ENCODE measurements at regions not wholly inside any gene's neighbourhood (a gene's known extent, or its start where the extent isn't known, plus 50 kb on each side); places are given as distances from the start of the nearest gene placed in this dataset.
"Not testable (repeated sequence)": the region's sequence is repeated elsewhere in the genome, so short reads cannot be mapped to it uniquely, and the experiment has no call there.

GRCh38 chr14:49961270-49962222, 68.7 kb downstream of the ARF6 start:
- ATAC-seq (ENCODE audit: low read depth) (no peak), DNase-seq (no peak)
- no peaks in the 10 kb centered on the region for H3K27me3 Mint-ChIP-seq
- no peak overlapping the region for H3K27ac Mint-ChIP-seq
- peaks cover 26% of the 10 kb centered on the region for H3K4me1 Mint-ChIP-seq
- POLR2A ChIA-PET: interaction anchor here (0.7 kb wide), 1 partner anchor 9 kb away, joined by 3 read pairs; no protein-coding TSS in a partner anchor
- no peak overlapping the region for H3K4me3 Mint-ChIP-seq
- peaks cover 4% of the 10 kb centered on the region for H3K36me3 Mint-ChIP-seq
- H3K9me3 Mint-ChIP-seq: no peaks in the 10 kb centered on the region

GRCh38 chr14:49962621-49963020, 69.7 kb downstream of the ARF6 start:
- peaks cover 26% of the 10 kb centered on the region for H3K4me1 Mint-ChIP-seq
- no peaks in the 10 kb centered on the region for H3K27me3 Mint-ChIP-seq
- DNase-seq: no peak
- no peak for ATAC-seq (ENCODE audit: low read depth)
- POLR2A ChIA-PET: interaction anchor here (0.7 to 1.2 kb wide), 3 partner anchors 59 to 100 kb away, joined by 3 to 5 read pairs (median 3); no protein-coding TSS in a partner anchor
- no peak overlapping the region for H3K4me3 Mint-ChIP-seq
- H3K9me3 Mint-ChIP-seq: peaks cover 1% of the 10 kb centered on the region
- no peak overlapping the region for H3K27ac Mint-ChIP-seq
- peaks cover 5% of the 10 kb centered on the region for H3K36me3 Mint-ChIP-seq

- H3K36me3 Mint-ChIP-seq; POLR2A ChIA-PET; ATAC-seq (ENCODE audit: low read depth); H3K27ac Mint-ChIP-seq; H3K4me3 Mint-ChIP-seq; DNase-seq; H3K9me3 Mint-ChIP-seq; H3K27me3 Mint-ChIP-seq: not testable (repeated sequence)
- peaks cover 26% of the 10 kb centered on the region for H3K4me1 Mint-ChIP-seq
These were observed 72.3 kb downstream of the ARF6 start for GRCh38 chr14:49965068-49965651.

- Mint-ChIP-seq H3K9me3 (peaks cover 3% of the 10 kb centered on the region), H3K36me3 (peaks cover 5% of the 10 kb centered on the region), H3K4me1 (peaks cover 32% of the 10 kb centered on the region), H3K27me3 (no peaks in the 10 kb centered on the region), H3K4me3 (no peak overlapping the region), H3K27ac (no peak overlapping the region)
- DNase-seq: no peak
- ATAC-seq (ENCODE audit: low read depth): no peak
- POLR2A ChIA-PET: no interaction called here
These were observed 73.5 kb downstream of the ARF6 start for GRCh38 chr14:49966304-49966809.

GRCh38 chr14:49966971-49967630, 74.2 kb downstream of the ARF6 start:
- POLR2A ChIA-PET: no interaction called here
- H3K4me3 Mint-ChIP-seq: no peak overlapping the region
- no peak for ATAC-seq (ENCODE audit: low read depth)
- peaks cover 3% of the 10 kb centered on the region for H3K9me3 Mint-ChIP-seq
- DNase-seq: no peak
- H3K36me3 Mint-ChIP-seq: peaks cover 5% of the 10 kb centered on the region
- no peak overlapping the region for H3K27ac Mint-ChIP-seq
- H3K27me3 Mint-ChIP-seq: no peaks in the 10 kb centered on the region
- H3K4me1 Mint-ChIP-seq: peaks cover 34% of the 10 kb centered on the region

- POLR2A ChIA-PET: interaction anchor here (0.7 to 9.8 kb wide), 23 partner anchors 9 to 135 kb away, joined by 3 to 310 read pairs (median 17); partner anchors contain the start of gene ARF6
- Mint-ChIP-seq H3K9me3 (peaks cover 3% of the 10 kb centered on the region), H3K4me3 (peak overlapping the region; percentile 91), H3K27ac (peak overlapping the region; percentile 99), H3K27me3 (no peaks in the 10 kb centered on the region), H3K36me3 (peaks cover 5% of the 10 kb centered on the region), H3K4me1 (peaks cover 46% of the 10 kb centered on the region)
- ATAC-seq (ENCODE audit: low read depth): no peak
- no peak for DNase-seq
These were observed 77.1 kb downstream of the ARF6 start for GRCh38 chr14:49969961-49970360.

- Mint-ChIP-seq H3K4me1 (peaks cover 47% of the 10 kb centered on the region), H3K27me3 (no peaks in the 10 kb centered on the region), H3K9me3 (peaks cover 3% of the 10 kb centered on the region), H3K27ac (peak overlapping the region; percentile 99), H3K4me3 (peak overlapping the region; percentile 91), H3K36me3 (peaks cover 5% of the 10 kb centered on the region)
- ATAC-seq (ENCODE audit: low read depth) (peak; percentile 20), DNase-seq (no peak)
- POLR2A ChIA-PET: interaction anchor here (0.7 to 9.8 kb wide), 32 partner anchors 9 to 134 kb away, joined by 3 to 310 read pairs (median 9); partner anchors contain the start of gene ARF6
These were observed 77.7 kb downstream of the ARF6 start for GRCh38 chr14:49970474-49971147.

- Mint-ChIP-seq H3K4me1 (peaks cover 50% of the 10 kb centered on the region), H3K36me3 (peaks cover 5% of the 10 kb centered on the region), H3K27ac (peak overlapping the region; percentile 99), H3K9me3 (peaks cover 3% of the 10 kb centered on the region), H3K27me3 (no peaks in the 10 kb centered on the region), H3K4me3 (peak overlapping the region; percentile 91)
- DNase-seq: peak; percentile 73
- peak; percentile 80 for ATAC-seq (ENCODE audit: low read depth)
- POLR2A ChIA-PET: interaction anchor here (0.6 to 9.8 kb wide), 34 partner anchors 10 to 133 kb away, joined by 3 to 310 read pairs (median 7); partner anchors contain the start of gene ARF6
These were observed 78.6 kb downstream of the ARF6 start for GRCh38 chr14:49971156-49972130.

GRCh38 chr14:49972131-49972671, 79.3 kb downstream of the ARF6 start:
- H3K9me3 Mint-ChIP-seq: peaks cover 2% of the 10 kb centered on the region
- DNase-seq (no peak), ATAC-seq (ENCODE audit: low read depth) (no peak)
- H3K36me3 Mint-ChIP-seq: peaks cover 7% of the 10 kb centered on the region
- POLR2A ChIA-PET: interaction anchor here (0.8 to 9.8 kb wide), 29 partner anchors 19 to 132 kb away, joined by 3 to 310 read pairs (median 10); partner anchors contain the start of gene ARF6
- H3K27me3 Mint-ChIP-seq: no peaks in the 10 kb centered on the region
- H3K27ac Mint-ChIP-seq: peak overlapping the region; percentile 99
- peaks cover 56% of the 10 kb centered on the region for H3K4me1 Mint-ChIP-seq
- peak overlapping the region; percentile 91 for H3K4me3 Mint-ChIP-seq

GRCh38 chr14:49972823-49973222, 79.9 kb downstream of the ARF6 start:
- POLR2A ChIA-PET: interaction anchor here (0.8 to 9.8 kb wide), 21 partner anchors 18 to 132 kb away, joined by 3 to 310 read pairs (median 22); partner anchors contain the start of genes ARF6 and NEMF
- no peaks in the 10 kb centered on the region for H3K27me3 Mint-ChIP-seq
- ATAC-seq (ENCODE audit: low read depth): peak; percentile 24
- peaks cover 10% of the 10 kb centered on the region for H3K36me3 Mint-ChIP-seq
- H3K27ac Mint-ChIP-seq: peak overlapping the region; percentile 99
- peak overlapping the region; percentile 91 for H3K4me3 Mint-ChIP-seq
- no peak for DNase-seq
- peaks cover 63% of the 10 kb centered on the region for H3K4me1 Mint-ChIP-seq
- peaks cover 1% of the 10 kb centered on the region for H3K9me3 Mint-ChIP-seq

GRCh38 chr14:49975276-49975675, 82.4 kb downstream of the ARF6 start:
- no peak for ATAC-seq (ENCODE audit: low read depth)
- no peak for DNase-seq
- no peaks in the 10 kb centered on the region for H3K27me3 Mint-ChIP-seq
- POLR2A ChIA-PET: interaction anchor here (0.9 to 9.8 kb wide), 8 partner anchors 16 to 114 kb away, joined by 3 to 310 read pairs (median 4); partner anchors contain the start of gene ARF6
- H3K4me3 Mint-ChIP-seq: no peak overlapping the region
- peak overlapping the region; percentile 50 for H3K27ac Mint-ChIP-seq
- H3K4me1 Mint-ChIP-seq: peaks cover 79% of the 10 kb centered on the region
- H3K9me3 Mint-ChIP-seq: no peaks in the 10 kb centered on the region
- H3K36me3 Mint-ChIP-seq: peaks cover 20% of the 10 kb centered on the region
